HG03432 (cell line): ENCODE measurements at regions not wholly inside any gene's neighbourhood (a gene's known extent, or its start where the extent isn't known, plus 50 kb on each side); places are given as distances from the start of the nearest gene placed in this dataset.

Experiments
- ATAC-seq: cut with Tn5 transposase; IDR thresholded peaks from one replicate; pipeline ENCODE4 v1.9.1; 2021; ENCODE audit warnings: mild to moderate bottlenecking, moderate library complexity; ENCODE audit not compliant: unreplicated experiment

- no peak for ATAC-seq
Observed at GRCh38 chr14:51468523-51468922, 183.2 kb upstream of the FRMD6 start.

GRCh38 chr14:51472881-51473280 is 178.8 kb upstream of the FRMD6 start:
- ATAC-seq, result no peak

DNA sequence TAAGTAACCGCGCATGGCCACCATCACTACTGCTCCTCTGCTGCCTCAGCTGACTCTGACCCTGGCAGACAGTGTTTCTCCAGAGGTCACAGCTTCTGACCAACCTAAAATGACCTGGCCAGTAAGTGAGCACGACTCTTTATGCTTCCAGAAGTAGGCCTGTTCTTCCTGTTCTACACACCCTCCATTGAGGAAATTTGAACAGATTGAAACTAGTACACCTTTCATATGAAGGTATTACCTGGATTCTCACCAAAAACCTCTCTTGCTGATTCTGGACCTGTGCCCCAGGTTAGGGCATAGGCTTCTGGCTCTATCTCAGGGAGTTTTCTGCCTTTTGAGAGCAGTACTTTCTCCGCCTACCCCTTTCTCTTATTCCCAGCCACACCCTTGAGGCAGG is 178.4 kb upstream of the FRMD6 start:
- no peak for ATAC-seq

- ATAC-seq, result no peak
Observed at GRCh38 chr14:51473808-51474565, 177.7 kb upstream of the FRMD6 start.

DNA sequence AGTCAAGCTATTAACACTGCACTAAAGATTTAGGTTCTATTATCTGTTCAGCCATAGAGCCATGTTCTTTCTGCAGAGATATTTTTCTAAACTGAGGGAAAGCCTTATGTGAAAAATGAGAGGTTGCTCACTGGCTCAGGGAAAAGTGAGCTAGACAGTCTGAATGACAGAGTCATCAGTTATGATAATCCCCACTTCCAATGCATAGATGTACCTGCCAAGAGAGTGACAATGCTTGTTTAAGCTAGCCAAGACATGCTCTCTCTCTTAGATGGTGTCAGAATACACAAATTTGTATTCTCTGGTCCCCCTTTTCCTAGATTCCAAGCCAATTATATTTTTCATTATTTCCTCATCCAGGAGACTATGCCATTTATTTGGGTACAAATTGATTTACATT is 176.9 kb upstream of the FRMD6 start:
- no peak for ATAC-seq

- ATAC-seq, result no peak
Observed at GRCh38 chr14:51478175-51478621, 173.5 kb upstream of the FRMD6 start.

GRCh38 chr14:51479584-51480325 is 172.0 kb upstream of the FRMD6 start:
- ATAC-seq, result no peak

GRCh38 chr14:51481643-51482042 is 170.1 kb upstream of the FRMD6 start:
- ATAC-seq, result no peak

- no peak for ATAC-seq
Observed at GRCh38 chr14:51482102-51482501, 169.6 kb upstream of the FRMD6 start.

DNA sequence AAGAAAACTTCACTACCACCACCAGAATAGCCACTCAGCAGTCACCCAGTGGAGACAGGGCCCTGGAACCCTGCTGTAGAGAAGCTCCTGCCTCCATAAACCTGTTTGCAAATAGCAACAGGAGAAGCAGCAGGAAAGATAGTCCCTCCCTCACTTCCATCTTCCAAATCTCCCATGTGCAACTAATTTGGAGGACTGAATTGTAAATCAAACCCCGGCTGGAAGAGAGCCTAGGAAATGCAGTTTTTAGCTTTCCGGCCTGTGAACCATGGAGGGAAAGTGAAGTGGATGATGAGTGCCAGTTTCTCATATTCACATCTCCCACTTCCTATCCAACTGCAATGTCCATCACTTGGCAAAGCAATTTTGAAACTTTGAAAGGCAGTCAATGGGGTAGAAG is 167.2 kb upstream of the FRMD6 start:
- ATAC-seq, result no peak

- ATAC-seq, result no peak
Observed at GRCh38 chr14:51485733-51486132, 166.0 kb upstream of the FRMD6 start.

DNA sequence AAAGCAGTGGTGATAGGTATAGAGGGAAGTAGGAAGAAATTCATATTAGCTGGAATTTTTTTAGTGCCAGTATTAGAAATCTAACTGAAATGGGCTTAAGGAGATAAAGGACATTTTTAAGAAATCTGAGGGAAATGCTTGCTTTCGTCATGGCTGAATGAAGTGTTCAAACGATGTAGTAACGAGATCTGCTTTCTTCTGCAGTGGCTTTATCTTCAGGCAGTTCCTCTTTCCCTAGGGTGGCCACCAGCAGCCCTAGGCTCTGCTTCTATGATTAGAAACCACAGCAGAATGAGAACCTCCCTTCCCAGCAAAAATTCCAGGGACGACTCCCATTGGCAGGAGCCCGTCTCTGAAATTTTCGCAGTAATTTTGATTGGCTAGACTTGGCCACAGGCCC is 163.9 kb upstream of the FRMD6 start:
- ATAC-seq, result no peak

DNA sequence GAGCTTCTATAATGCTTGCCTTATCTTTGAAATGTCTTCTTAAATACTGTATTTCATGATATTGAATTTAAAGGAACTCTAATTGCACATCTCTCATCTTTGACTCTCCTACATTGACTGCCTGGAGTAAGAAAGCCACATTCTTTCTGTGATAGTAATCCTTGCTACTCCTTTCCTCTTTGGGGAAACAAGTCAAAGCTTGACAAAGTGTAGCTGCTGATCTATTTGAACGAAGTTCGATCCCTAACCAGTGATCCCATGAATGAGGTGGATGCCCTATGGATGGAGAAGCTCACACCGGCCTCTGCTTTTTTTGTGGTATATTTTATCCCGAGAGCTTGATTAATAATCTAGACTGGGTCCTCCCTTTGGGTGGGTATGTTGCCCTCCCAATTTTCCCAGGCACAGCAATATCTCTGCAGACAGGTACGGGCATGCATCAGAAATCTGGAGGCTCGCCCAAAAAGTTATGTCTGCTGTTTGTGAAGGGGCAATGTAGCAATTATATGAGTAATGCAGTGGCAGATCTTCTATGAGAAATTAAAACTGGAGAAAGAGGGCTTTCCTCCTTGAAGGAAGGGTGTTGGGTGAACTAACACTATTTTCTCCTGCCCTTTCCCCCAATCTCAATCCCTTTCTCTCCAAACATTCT is 163.0 kb upstream of the FRMD6 start:
- ATAC-seq, result no peak

DNA sequence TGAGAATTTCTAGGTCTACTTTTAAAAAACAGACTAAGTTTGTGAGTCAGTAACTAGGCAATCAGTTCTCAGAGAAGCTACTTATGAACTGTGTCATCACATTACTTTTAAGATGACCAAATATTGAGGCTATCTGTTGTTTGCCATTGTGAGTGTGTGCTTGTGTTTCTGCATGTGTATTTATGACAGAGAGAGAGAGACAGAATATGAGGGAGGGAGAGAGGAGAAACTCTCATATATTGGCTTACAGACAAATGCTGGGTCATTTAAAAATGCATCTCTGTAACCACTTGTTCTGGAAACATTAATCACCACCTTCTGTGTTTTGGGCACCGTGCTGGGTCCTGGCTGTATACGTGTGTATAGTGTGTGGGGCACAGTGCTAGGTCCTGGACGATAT is 161.5 kb upstream of the FRMD6 start:
- no peak for ATAC-seq

DNA sequence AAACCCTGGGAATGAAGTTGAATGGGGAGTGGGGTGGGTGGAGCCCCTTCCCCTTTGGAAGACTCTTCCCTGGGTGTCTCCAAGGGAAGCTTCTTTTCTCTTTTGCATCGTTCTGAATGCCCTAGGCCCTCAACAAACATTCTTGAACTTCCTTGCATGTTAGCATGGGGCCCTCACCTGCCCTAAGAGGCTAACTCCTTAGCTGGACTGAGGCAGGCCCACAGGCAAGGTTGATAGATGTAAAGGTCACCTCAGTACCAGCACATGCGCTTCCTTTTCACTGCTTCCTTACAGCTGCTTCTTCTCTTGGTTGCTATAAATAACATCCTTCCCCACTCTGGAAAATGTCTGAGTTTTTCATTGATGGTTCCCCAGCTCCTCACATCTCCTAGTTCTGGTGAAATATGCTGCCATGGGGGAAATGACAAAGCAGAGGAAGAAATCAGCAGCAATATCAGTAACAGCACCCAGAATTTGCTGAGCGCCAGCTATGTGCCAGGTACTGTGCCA is 160.6 kb upstream of the FRMD6 start:
- ATAC-seq, result no peak

- no peak for ATAC-seq
Observed at GRCh38 chr14:51491776-51492175, 159.9 kb upstream of the FRMD6 start.

- ATAC-seq, result no peak
Observed at GRCh38 chr14:51495319-51495718, 156.4 kb upstream of the FRMD6 start.

DNA sequence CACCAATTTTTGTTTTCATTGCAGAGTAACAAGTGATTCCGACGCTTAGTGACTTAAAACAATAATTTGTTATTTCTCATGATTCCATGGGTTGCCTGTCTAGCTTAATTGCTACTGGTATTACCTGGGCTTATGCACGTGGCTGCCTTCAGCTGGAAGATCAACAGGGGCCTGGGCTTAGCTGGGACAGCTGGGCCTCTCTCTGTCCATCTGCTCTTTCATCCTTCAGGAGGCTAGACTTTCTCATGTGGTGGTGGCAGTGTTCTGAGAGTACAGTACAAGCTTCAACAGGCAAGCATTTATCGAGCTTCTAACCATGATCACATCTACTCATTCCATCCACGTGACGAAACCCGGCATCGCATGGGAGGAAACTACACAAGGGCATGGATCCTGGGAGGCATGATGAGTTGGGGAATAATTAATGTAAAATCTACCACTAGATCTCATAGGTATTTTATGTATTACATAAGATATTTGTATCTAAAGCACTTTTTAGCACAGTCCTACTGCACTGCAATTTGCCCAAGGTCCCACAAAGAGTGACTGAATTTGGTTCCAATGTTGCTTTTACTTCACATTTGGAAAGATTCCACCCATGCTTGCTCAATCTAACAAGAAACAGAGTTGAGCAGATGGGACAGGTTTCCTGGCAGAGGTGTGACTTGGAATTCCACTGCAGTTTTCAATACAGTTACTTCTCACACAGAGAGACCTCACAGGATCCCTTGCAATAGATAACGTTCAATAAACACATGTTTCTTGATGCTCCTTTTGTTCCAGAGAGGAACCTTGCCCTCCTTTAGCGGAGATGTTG is 153.1 kb upstream of the FRMD6 start:
- ATAC-seq, result no peak

DNA sequence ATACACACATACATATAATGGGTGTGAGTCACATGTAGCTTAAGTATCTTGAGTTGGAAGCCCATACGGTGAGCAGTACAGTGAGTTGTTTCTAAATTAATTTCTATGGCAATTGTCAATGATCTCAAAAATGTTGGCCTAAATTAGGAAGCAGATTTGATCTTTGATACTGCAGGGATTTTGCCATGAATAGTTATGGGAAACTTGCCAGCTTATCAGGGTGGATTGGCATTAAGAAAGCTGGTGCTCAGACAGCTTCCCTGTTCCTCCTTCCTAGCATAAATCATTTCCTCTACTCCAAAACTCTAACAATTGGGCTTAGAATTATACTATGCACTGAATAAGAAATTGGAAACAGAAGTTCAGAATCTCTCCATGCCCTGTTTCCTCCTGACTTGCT is 150.9 kb upstream of the FRMD6 start:
- no peak for ATAC-seq

GRCh38 chr14:51501746-51502145 is 150.0 kb upstream of the FRMD6 start:
- no peak for ATAC-seq

DNA sequence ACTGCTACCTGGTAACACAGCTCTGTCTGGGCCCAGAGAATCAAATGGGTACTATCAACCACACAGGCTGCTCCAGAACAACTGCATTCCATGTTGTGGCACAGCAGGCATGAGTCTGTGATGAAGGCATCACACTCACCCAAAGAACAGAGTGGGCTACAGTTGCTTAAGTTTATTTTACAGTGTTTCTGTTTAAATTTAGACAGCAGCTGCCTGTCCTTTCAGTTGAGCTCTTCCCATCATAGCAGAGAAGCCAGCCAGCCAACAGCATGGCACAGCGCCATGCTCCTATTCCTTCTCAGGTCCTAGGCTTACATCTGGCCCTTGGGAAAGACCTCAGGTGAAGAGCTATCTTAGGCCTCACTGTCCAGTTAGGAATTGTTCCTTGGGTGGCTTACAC is 147.0 kb upstream of the FRMD6 start:
- ATAC-seq, result no peak
